Endometrium (tissue), 2 donors: ENCODE measurements at regions not wholly inside any gene's neighbourhood (a gene's known extent, or its start where the extent isn't known, plus 50 kb on each side); places are given as distances from the start of the nearest gene placed in this dataset.

Experiments
- FAIRE-seq: peaks from 2 replicates; lab custom pipeline; 2012; peaks lifted over from hg19 to GRCh38; lab: Jason Lieb, UNC
- donor health status: control.
- donor health status: control.

- no peak for FAIRE-seq
Observed at GRCh38 chr6:8736156-8736895, 301.0 kb upstream of the SLC35B3 start.

- no peak for FAIRE-seq
Observed at GRCh38 chr6:8733879-8734278, 298.5 kb upstream of the SLC35B3 start.

GRCh38 chr6:8731874-8732273 is 296.5 kb upstream of the SLC35B3 start:
- no peak for FAIRE-seq

GRCh38 chr6:8710668-8711431 is 275.5 kb upstream of the SLC35B3 start:
- FAIRE-seq = no peak

GRCh38 chr6:8707956-8708772 is 272.8 kb upstream of the SLC35B3 start:
- FAIRE-seq = peak; percentile 76

- no peak for FAIRE-seq
Observed at GRCh38 chr6:8707369-8707768, 272.0 kb upstream of the SLC35B3 start.

- no peak for FAIRE-seq
Observed at GRCh38 chr6:8705435-8706020, 270.2 kb upstream of the SLC35B3 start.

- FAIRE-seq = no peak
Observed at GRCh38 chr6:8703059-8703458, 267.7 kb upstream of the SLC35B3 start.

- FAIRE-seq = no peak
Observed at GRCh38 chr6:8688821-8689220, 253.5 kb upstream of the SLC35B3 start.

GRCh38 chr6:8686077-8686476 is 250.7 kb upstream of the SLC35B3 start:
- FAIRE-seq = no peak

GRCh38 chr6:8683204-8683603 is 247.9 kb upstream of the SLC35B3 start:
- no peak for FAIRE-seq

GRCh38 chr6:8679823-8680222 is 244.5 kb upstream of the SLC35B3 start:
- FAIRE-seq = no peak

- FAIRE-seq = no peak
Observed at GRCh38 chr6:8678466-8678865, 243.1 kb upstream of the SLC35B3 start.

- FAIRE-seq = no peak
Observed at GRCh38 chr6:8674126-8674525, 238.8 kb upstream of the SLC35B3 start.

- FAIRE-seq = no peak
Observed at GRCh38 chr6:8672882-8673281, 237.5 kb upstream of the SLC35B3 start.

- no peak for FAIRE-seq
Observed at GRCh38 chr6:8670792-8671191, 235.4 kb upstream of the SLC35B3 start.

GRCh38 chr6:8664700-8665099 is 229.4 kb upstream of the SLC35B3 start:
- FAIRE-seq = no peak

- no peak for FAIRE-seq
Observed at GRCh38 chr6:8664070-8664469, 228.7 kb upstream of the SLC35B3 start.

GRCh38 chr6:8659404-8660189 is 224.3 kb upstream of the SLC35B3 start:
- FAIRE-seq = no peak

GRCh38 chr6:8658416-8658815 is 223.1 kb upstream of the SLC35B3 start:
- no peak for FAIRE-seq

GRCh38 chr6:8657522-8657921 is 222.2 kb upstream of the SLC35B3 start:
- FAIRE-seq = no peak
